ENCODE measurements at regions not wholly inside any gene's neighbourhood (a gene's known extent, or its start where the extent isn't known, plus 50 kb on each side); places are given as distances from the start of the nearest gene placed in this dataset.

GRCh38 chr15:66898656-66899386 lies 166.6 kb upstream of the SMAD3 start:
- Histone ChIP-seq H3K27me3 (replicated peaks in 1 of 2; ENCODE audit: control insufficient read depth in 2 of 2, insufficient read depth in 2 of 2, low read length in 1 of 2) (no peaks in the 10 kb centered on the region), H3K36me3 (ENCODE audit: control insufficient read depth in 2 of 2, insufficient read depth in 2 of 2, low read length in 1 of 2) (no peaks in the 10 kb centered on the region), H3K27ac (ENCODE audit: control insufficient read depth, insufficient read depth) (no peak overlapping the region), H3K9me3 (replicated peaks; ENCODE audit: control insufficient read depth, insufficient read depth, low read length) (no peaks in the 10 kb centered on the region), H3K79me2 (ENCODE audit: control insufficient read depth, insufficient read depth, low read length) (no peaks in the 10 kb centered on the region), H3K9ac (ENCODE audit: control insufficient read depth, insufficient read depth, low read length) (no peak overlapping the region), H3K4me2 (ENCODE audit: control insufficient read depth, insufficient read depth) (no peak overlapping the region), H4K20me1 (ENCODE audit: control insufficient read depth, insufficient read depth) (no peaks in the 10 kb centered on the region), H2AFZ (ENCODE audit: control insufficient read depth, low read depth, low read length) (no peak overlapping the region), H3K4me1 (ENCODE audit: control insufficient read depth, insufficient read depth, low read length) (no peaks in the 10 kb centered on the region), H3K4me3 (no peak overlapping the region)
- TF ChIP-seq CHD1 (IDR thresholded peaks at IDR 0.05; ENCODE audit: low read depth, low read length) (no peak), E2F4 (IDR thresholded peaks at IDR 0.05; ENCODE audit: low read depth, low read length) (no peak), PAX8 (IDR thresholded peaks at IDR 0.05) (no peak), RFX5 (IDR thresholded peaks at IDR 0.05; ENCODE audit: low read depth, low read length) (no peak), SUPT20H (IDR thresholded peaks at IDR 0.05; ENCODE audit: borderline replicate concordance, control insufficient read depth, low read depth, low read length) (no peak), NR2C1 (IDR thresholded peaks at IDR 0.05) (no peak), SMARCA5 (IDR thresholded peaks at IDR 0.05) (no peak), EP300 (IDR thresholded peaks at IDR 0.05; ENCODE audit: borderline replicate concordance in 1 of 2, control insufficient read depth in 1 of 2, low read depth in 2 of 2, low read length in 2 of 2) (no peak), STAT3 (IDR thresholded peaks at IDR 0.05; ENCODE audit: low read depth, low read length) (no peak), EZH2 (IDR thresholded peaks at IDR 0.05; ENCODE audit: borderline replicate concordance, control insufficient read depth, low read depth, low read length) (no peak), DPF2 (IDR thresholded peaks at IDR 0.05) (no peak), FOXM1 (IDR thresholded peaks at IDR 0.05; ENCODE audit: low read depth, low read length) (no peak), RELA (IDR thresholded peaks at IDR 0.05; ENCODE audit: borderline replicate concordance, partially characterized antibody) (no peak), RAD21 (IDR thresholded peaks at IDR 0.05; ENCODE audit: insufficient read depth, low read depth, low read length) (no peak), TAF1 (IDR thresholded peaks at IDR 0.05; ENCODE audit: borderline replicate concordance, low read depth, low read length) (no peak), GABPA (IDR thresholded peaks at IDR 0.05; ENCODE audit: low read depth) (no peak), HSF1 (IDR thresholded peaks at IDR 0.05; ENCODE audit: low read depth, low read length) (no peak), IKZF2 (IDR thresholded peaks at IDR 0.05) (no peak), CBX5 (IDR thresholded peaks at IDR 0.05; ENCODE audit: low read depth) (no peak)
- CTCF ChIA-PET, result interaction anchor here (0.5 kb wide), 1 partner anchor 46 kb away, joined by 3 read pairs; no protein-coding TSS in a partner anchor
- WGBS (ENCODE audit: insufficient coverage, insufficient replicate concordance, low lambda C conversion rate, missing lambda C conversion rate), result 19% methylated on average over 5 of the region's 5 CpGs
- BruUV-seq (replicated peaks), result no TSS peak
- no peak for ATAC-seq
- intact Hi-C loops (cut with micrococcal nuclease; ENCODE audit: unreplicated experiment) (no loop called here), in situ Hi-C loops (cut with MboI) (no loop called here)
- no peak for DNase-seq (ENCODE audit: low read depth, low spot score)
- RAD21 ChIA-PET (ENCODE audit: unreplicated experiment), result no interaction called here
- FAIRE-seq, result no peak
- SMC1A ChIA-PET (ENCODE audit: uncharacterized antibody, unreplicated experiment), result no interaction called here
- POLR2A ChIA-PET, result no interaction called here
